Neural cell (in vitro differentiated cells): ENCODE measurements at regions not wholly inside any gene's neighbourhood (a gene's known extent, or its start where the extent isn't known, plus 50 kb on each side); places are given as distances from the start of the nearest gene placed in this dataset.

Source experiments
- H2AFZ ChIP-seq: fragments of 200-600, 300-800 bp; sonication (generic), shearing (Covaris generic); 2 replicates; pipeline ENCODE4 v1.6.0; 2014; ENCODE audit warnings: low read depth, mild to moderate bottlenecking, antibody characterized with exemption, low read length, moderate library complexity
- H3F3A ChIP-seq: fragments of 200-600 bp; shearing (Covaris generic); 2 replicates; pipeline ENCODE4 v1.6.1; 2016; ENCODE audit warnings: mild to moderate bottlenecking, moderate library complexity, mixed read lengths, antibody characterized with exemption, low read length; ENCODE audit not compliant: insufficient read depth, poor library complexity, severe bottlenecking
- H3K27ac ChIP-seq: fragments of 200-600, 300-800 bp; sonication (generic), shearing (Covaris generic); 2 replicates; pipeline ENCODE4 v1.5.1; 2014; ENCODE audit warnings: mild to moderate bottlenecking, low read length, moderate library complexity
- H3K27me3 ChIP-seq: fragments of 300-800, 200-600 bp; sonication (generic), shearing (Covaris generic); 2 replicates; pipeline ENCODE4 v1.6.0; 2014; ENCODE audit warnings: mild to moderate bottlenecking, low read depth, low read length, moderate library complexity; ENCODE audit not compliant: insufficient read depth
- H3K36me3 ChIP-seq: fragments of 300-800, 200-600 bp; sonication (generic), shearing (Covaris generic); 2 replicates; pipeline ENCODE4 v1.5.1; 2014; ENCODE audit warnings: mild to moderate bottlenecking, antibody characterized with exemption, low read length, moderate library complexity; ENCODE audit not compliant: insufficient read depth
- H3K4me2 ChIP-seq: fragments of 300-800, 200-600 bp; sonication (generic), shearing (Covaris generic); 2 replicates; pipeline ENCODE4 v1.6.0; 2014; ENCODE audit warnings: mild to moderate bottlenecking, low read length
- H3K4me3 ChIP-seq: fragments of 300-800, 200-600 bp; sonication (generic), shearing (Covaris generic); 2 replicates; pipeline ENCODE4 v1.5.1; 2014; ENCODE audit warnings: mild to moderate bottlenecking, low read length, moderate library complexity
- H3K79me2 ChIP-seq: fragments of 200-600 bp; shearing (Covaris generic); replicated peaks from 2 replicates; pipeline ENCODE4 v1.6.0; 2014; ENCODE audit warnings: mild to moderate bottlenecking, low read length, moderate library complexity; ENCODE audit not compliant: insufficient read depth
- H3K9ac ChIP-seq: fragments of 300-800, 200-600 bp; sonication (generic), shearing (Covaris generic); 2 replicates; pipeline ENCODE4 v1.6.1; 2016; ENCODE audit warnings: mild to moderate bottlenecking, low read length, mixed read lengths
- H3K9me2 ChIP-seq: fragments of 200-600 bp; shearing (Covaris generic); 2 replicates; pipeline ENCODE4 v1.6.1; 2016; ENCODE audit warnings: mild to moderate bottlenecking, low read length, mixed read lengths; ENCODE audit not compliant: insufficient read depth
- H3K9me3 ChIP-seq: fragments of 200-600, 300-800 bp; sonication (generic), shearing (Covaris generic); 2 replicates; pipeline ENCODE4 v1.6.1; 2016; ENCODE audit warnings: mild to moderate bottlenecking, mixed run types, low read length, moderate library complexity, mixed read lengths
- H4K20me1 ChIP-seq: fragments of 200-600 bp; shearing (Covaris generic); 2 replicates; pipeline ENCODE4 v1.6.1; 2016; ENCODE audit warnings: mild to moderate bottlenecking, mixed run types; ENCODE audit not compliant: insufficient read depth
- CTCF ChIP-seq: fragments of 450-650 bp; IDR thresholded peaks from 2 replicates; pipeline ENCODE4 v1.5.1; 2014; ENCODE audit warnings: antibody characterized with exemption, mild to moderate bottlenecking, moderate library complexity; ENCODE audit not compliant: poor library complexity, severe bottlenecking
- EP300 ChIP-seq: fragments of 450-650 bp; conservative IDR thresholded peaks from 2 replicates; pipeline ENCODE4 v1.6.1; 2014; ENCODE audit warnings: antibody characterized with exemption, mild to moderate bottlenecking, moderate library complexity; ENCODE audit not compliant: poor library complexity, severe bottlenecking
- EZH2 ChIP-seq: fragments of 200-600, 300-800 bp; shearing (Covaris generic), sonication (generic); IDR thresholded peaks from 2 replicates; pipeline ENCODE4 v1.6.1; 2014; ENCODE audit warnings: antibody characterized with exemption, low read length, borderline replicate concordance, mild to moderate bottlenecking; ENCODE audit not compliant: insufficient read depth, poor library complexity, severe bottlenecking
- MXI1 ChIP-seq: fragments of 450-650 bp; conservative IDR thresholded peaks from 2 replicates; pipeline ENCODE4 v1.6.1; 2014; ENCODE audit warnings: antibody characterized with exemption, mild to moderate bottlenecking; ENCODE audit not compliant: poor library complexity, severe bottlenecking
- POLR2AphosphoS5 ChIP-seq: IDR thresholded peaks from 2 replicates; pipeline ENCODE4 v1.6.1; 2012
- RAD21 ChIP-seq: fragments of 450-650 bp; conservative IDR thresholded peaks from 2 replicates; pipeline ENCODE4 v1.6.1; 2014; ENCODE audit warnings: antibody characterized with exemption, mild to moderate bottlenecking, moderate library complexity
- REST ChIP-seq: IDR thresholded peaks from 2 replicates; pipeline ENCODE4 v1.6.1; 2012; ENCODE audit warnings: borderline replicate concordance
- SMC3 ChIP-seq: fragments of 450-650 bp; conservative IDR thresholded peaks from 2 replicates; pipeline ENCODE4 v1.6.1; 2014; ENCODE audit warnings: antibody characterized with exemption, mild to moderate bottlenecking, moderate library complexity; ENCODE audit not compliant: poor library complexity
- TAF1 ChIP-seq: IDR thresholded peaks from 2 replicates; pipeline ENCODE4 v1.6.1; 2012; ENCODE audit warnings: low read depth

DNA sequence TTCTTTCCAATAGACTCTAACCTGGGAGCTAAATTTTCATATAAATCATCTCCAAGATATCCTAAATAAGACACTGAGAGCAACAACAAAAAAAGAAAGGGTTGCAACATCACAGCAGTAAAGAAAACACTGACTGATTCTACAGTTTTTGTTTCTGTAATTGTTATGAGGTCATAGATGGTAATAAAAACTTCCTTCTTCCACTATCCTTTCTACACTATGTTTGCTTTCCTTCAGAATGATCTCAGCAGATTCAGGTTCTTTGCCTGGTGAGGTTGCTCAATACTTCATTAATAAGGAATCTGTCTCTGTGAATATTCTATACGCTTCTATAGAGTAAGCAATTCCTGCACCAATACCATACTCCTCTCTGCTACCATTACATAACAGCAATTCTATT, 835.6 kb upstream of the GRAMD2B start:
- no peak overlapping the region for H3K4me3 ChIP-seq
- no peak overlapping the region for H3K27ac ChIP-seq
- H3K36me3 ChIP-seq = no peaks in the 10 kb centered on the region
- no peaks in the 10 kb centered on the region for H3K79me2 ChIP-seq
- H3K9me2 ChIP-seq = no peaks in the 10 kb centered on the region
- no peak overlapping the region for H3K9ac ChIP-seq
- H3F3A ChIP-seq = no peaks in the 10 kb centered on the region
- no peak overlapping the region for H2AFZ ChIP-seq
- no peak overlapping the region for H3K4me2 ChIP-seq
- no peaks in the 10 kb centered on the region for H3K9me3 ChIP-seq
- TF ChIP-seq TAF1 (no peak), EZH2 (no peak), RAD21 (no peak), EP300 (no peak), MXI1 (no peak), REST (no peak), POLR2AphosphoS5 (no peak), SMC3 (no peak), CTCF (no peak)
- H3K27me3 ChIP-seq = no peaks in the 10 kb centered on the region
- no peaks in the 10 kb centered on the region for H4K20me1 ChIP-seq

DNA sequence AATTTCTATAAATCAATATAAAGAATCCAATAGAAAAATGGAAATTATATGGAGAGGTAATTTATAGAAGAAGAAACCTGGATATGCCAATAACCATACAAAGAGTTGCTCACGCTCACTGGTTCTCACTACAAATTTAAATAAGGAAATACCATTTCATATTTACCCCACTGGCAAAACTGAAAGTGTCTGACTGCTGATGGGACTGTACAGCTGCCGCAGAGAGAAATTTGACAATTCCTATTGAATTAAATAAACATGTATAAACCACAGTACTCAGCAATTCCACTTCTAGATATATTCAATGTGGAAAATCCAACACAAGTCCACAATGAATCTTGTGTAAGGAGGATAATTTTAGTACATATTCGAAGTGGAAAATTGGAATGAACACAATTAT, 830.4 kb upstream of the GRAMD2B start:
- H3K27ac ChIP-seq = no peak overlapping the region
- no peak overlapping the region for H3K4me2 ChIP-seq
- H3K9me2 ChIP-seq = no peaks in the 10 kb centered on the region
- H3K9me3 ChIP-seq = no peaks in the 10 kb centered on the region
- H3K27me3 ChIP-seq = no peaks in the 10 kb centered on the region
- H3K4me3 ChIP-seq = no peak overlapping the region
- TF ChIP-seq EP300 (no peak), SMC3 (no peak), RAD21 (no peak), CTCF (no peak), REST (no peak), EZH2 (no peak), TAF1 (no peak), POLR2AphosphoS5 (no peak), MXI1 (no peak)
- H2AFZ ChIP-seq = no peak overlapping the region
- no peaks in the 10 kb centered on the region for H3K79me2 ChIP-seq
- no peak overlapping the region for H3K9ac ChIP-seq
- H3K36me3 ChIP-seq = no peaks in the 10 kb centered on the region
- no peaks in the 10 kb centered on the region for H3F3A ChIP-seq
- H4K20me1 ChIP-seq = no peaks in the 10 kb centered on the region
